HUES6 (cell line): ENCODE measurements at regions not wholly inside any gene's neighbourhood (a gene's known extent, or its start where the extent isn't known, plus 50 kb on each side); places are given as distances from the start of the nearest gene placed in this dataset.
"Not testable (repeated sequence)": the region's sequence is repeated elsewhere in the genome, so short reads cannot be mapped to it uniquely, and the experiment has no call there.

Experiments
- H3K27ac ChIP-seq: 2 replicates; pipeline ENCODE4 v1.7.0; 2013; ENCODE audit warnings: low read depth, mild to moderate bottlenecking, low read length, inconsistent platforms
- H3K27me3 ChIP-seq: 2 replicates; pipeline ENCODE4 v1.6.1; 2013; ENCODE audit warnings: low read length; ENCODE audit not compliant: control insufficient read depth, insufficient read depth
- H3K36me3 ChIP-seq: 2 replicates; pipeline ENCODE4 v1.6.1; 2013; ENCODE audit warnings: low read length; ENCODE audit not compliant: control insufficient read depth, insufficient read depth
- H3K4me1 ChIP-seq: 2 replicates; pipeline ENCODE4 v1.6.1; 2013; ENCODE audit warnings: low read length; ENCODE audit not compliant: control insufficient read depth, insufficient read depth
- H3K4me3 ChIP-seq: 2 replicates; pipeline ENCODE4 v1.5.1; 2013; ENCODE audit warnings: low read depth, low read length
- H3K9ac ChIP-seq: one replicate; pipeline ENCODE4 v1.6.1; 2013; ENCODE audit warnings: mild to moderate bottlenecking, low read length
- H3K9me3 ChIP-seq: 2 replicates; pipeline ENCODE4 v1.6.1; 2013; ENCODE audit warnings: low read depth, low read length; ENCODE audit not compliant: control insufficient read depth, insufficient read depth

- Histone ChIP-seq H3K27me3 (no peaks in the 10 kb centered on the region), H3K4me3 (no peak overlapping the region), H3K4me1 (peaks cover 11% of the 10 kb centered on the region; the same call in 1 of the 2 replicates), H3K27ac (peak overlapping the region; percentile 57; the same call in 1 of the 2 replicates), H3K9me3 (peaks cover 2% of the 10 kb centered on the region; the same call in 1 of the 2 replicates), H3K36me3 (no peaks in the 10 kb centered on the region), H3K9ac (no peak overlapping the region)
These were observed 129.4 kb upstream of the MYO10 start for GRCh38 chr5:17065458-17065857.

- peaks cover 11% of the 10 kb centered on the region; the same call in 1 of the 2 replicates for H3K4me1 ChIP-seq
- not testable (repeated sequence) for H3K27me3 ChIP-seq, H3K4me3 ChIP-seq, H3K36me3 ChIP-seq, H3K9ac ChIP-seq, H3K27ac ChIP-seq, H3K9me3 ChIP-seq
These were observed 129.9 kb upstream of the MYO10 start for GRCh38 chr5:17066026-17066425.

- H3K9me3 ChIP-seq = no peaks in the 10 kb centered on the region
- no peak overlapping the region for H3K9ac ChIP-seq
- H3K36me3 ChIP-seq = no peaks in the 10 kb centered on the region
- H3K27me3 ChIP-seq = no peaks in the 10 kb centered on the region
- peaks cover 11% of the 10 kb centered on the region; the same call in 1 of the 2 replicates for H3K4me1 ChIP-seq
- no peak overlapping the region for H3K27ac ChIP-seq
- H3K4me3 ChIP-seq = no peak overlapping the region
These were observed 131.7 kb upstream of the MYO10 start for GRCh38 chr5:17067657-17068392.

- Histone ChIP-seq H3K27me3 (no peaks in the 10 kb centered on the region), H3K4me3 (no peak overlapping the region), H3K9me3 (no peaks in the 10 kb centered on the region), H3K4me1 (peaks cover 3% of the 10 kb centered on the region; the same call in 1 of the 2 replicates), H3K9ac (no peak overlapping the region), H3K36me3 (no peaks in the 10 kb centered on the region), H3K27ac (no peak overlapping the region)
These were observed 134.0 kb upstream of the MYO10 start for GRCh38 chr5:17069995-17070511.

- H3K36me3 ChIP-seq = no peaks in the 10 kb centered on the region
- H3K27ac ChIP-seq = no peak overlapping the region
These were observed 134.6 kb upstream of the MYO10 start for GRCh38 chr5:17070647-17071046.

GRCh38 chr5:17075236-17075635, 139.1 kb upstream of the MYO10 start:
- no peak overlapping the region for H3K27ac ChIP-seq
- H3K9me3 ChIP-seq = no peaks in the 10 kb centered on the region
- no peak overlapping the region for H3K9ac ChIP-seq
- H3K4me3 ChIP-seq = no peak overlapping the region
- no peaks in the 10 kb centered on the region for H3K27me3 ChIP-seq
- H3K36me3 ChIP-seq = no peaks in the 10 kb centered on the region
- H3K4me1 ChIP-seq = no peaks in the 10 kb centered on the region

More at GRCh38 chr5:17070647-17071046, 134.6 kb upstream of the MYO10 start:
- Histone ChIP-seq H3K27me3 (no peaks in the 10 kb centered on the region), H3K4me3 (no peak overlapping the region), H3K4me1 (peaks cover 3% of the 10 kb centered on the region; the same call in 1 of the 2 replicates), H3K9me3 (no peaks in the 10 kb centered on the region), H3K9ac (no peak overlapping the region)

GRCh38 chr5:17076272-17076671, 140.2 kb upstream of the MYO10 start:
- H3K9me3 ChIP-seq = no peaks in the 10 kb centered on the region
- no peak overlapping the region for H3K9ac ChIP-seq
- H3K27ac ChIP-seq = no peak overlapping the region
- H3K4me3 ChIP-seq = no peak overlapping the region
- H3K27me3 ChIP-seq = no peaks in the 10 kb centered on the region
- H3K36me3 ChIP-seq = no peaks in the 10 kb centered on the region
- H3K4me1 ChIP-seq = no peaks in the 10 kb centered on the region

- H3K36me3 ChIP-seq = no peaks in the 10 kb centered on the region
- H3K4me1 ChIP-seq = no peaks in the 10 kb centered on the region
- H3K27ac ChIP-seq = no peak overlapping the region
- no peaks in the 10 kb centered on the region for H3K9me3 ChIP-seq
- no peak overlapping the region for H3K9ac ChIP-seq
- H3K27me3 ChIP-seq = no peaks in the 10 kb centered on the region
- H3K4me3 ChIP-seq = no peak overlapping the region
These were observed 139.8 kb upstream of the BASP1 start for GRCh38 chr5:17077440-17078233.

- Histone ChIP-seq H3K27ac (no peak overlapping the region), H3K4me1 (no peaks in the 10 kb centered on the region), H3K9ac (no peak overlapping the region), H3K9me3 (no peaks in the 10 kb centered on the region), H3K27me3 (no peaks in the 10 kb centered on the region), H3K36me3 (no peaks in the 10 kb centered on the region), H3K4me3 (no peak overlapping the region)
These were observed 137.9 kb upstream of the BASP1 start for GRCh38 chr5:17079562-17079961.

- Histone ChIP-seq H3K4me1 (no peaks in the 10 kb centered on the region), H3K27ac (no peak overlapping the region), H3K9ac (no peak overlapping the region), H3K27me3 (no peaks in the 10 kb centered on the region), H3K4me3 (no peak overlapping the region), H3K36me3 (no peaks in the 10 kb centered on the region), H3K9me3 (no peaks in the 10 kb centered on the region)
These were observed 137.1 kb upstream of the BASP1 start for GRCh38 chr5:17080361-17080760.

GRCh38 chr5:17081142-17081541, 136.3 kb upstream of the BASP1 start:
- no peak overlapping the region for H3K27ac ChIP-seq
- H3K9me3 ChIP-seq = no peaks in the 10 kb centered on the region
- H3K27me3 ChIP-seq = no peaks in the 10 kb centered on the region
- no peak overlapping the region for H3K4me3 ChIP-seq
- no peak overlapping the region for H3K9ac ChIP-seq
- no peaks in the 10 kb centered on the region for H3K4me1 ChIP-seq
- H3K36me3 ChIP-seq = no peaks in the 10 kb centered on the region
